Glomerular visceral epithelial cell (primary cell): ENCODE measurements at regions not wholly inside any gene's neighbourhood (a gene's known extent, or its start where the extent isn't known, plus 50 kb on each side); places are given as distances from the start of the nearest gene placed in this dataset.

Experiments
- DNase-seq: peaks from one replicate; pipeline ENCODE4 v3.0.0-alpha.2; 2016; ENCODE audit errors: extremely low spot score

- no peak for DNase-seq
These were observed 372.3 kb downstream of the SV2B start for GRCh38 chr15:91472316-91472756.

GRCh38 chr15:91473894-91474545, 374.0 kb downstream of the SV2B start:
- no peak for DNase-seq

- DNase-seq: no peak
These were observed 376.6 kb upstream of the SLCO3A1 start for GRCh38 chr15:91476861-91477260.

GRCh38 chr15:91478717-91479191, 374.8 kb upstream of the SLCO3A1 start:
- DNase-seq: no peak

- DNase-seq: no peak
These were observed 373.1 kb upstream of the SLCO3A1 start for GRCh38 chr15:91480426-91480825.

GRCh38 chr15:91482799-91483198, 370.7 kb upstream of the SLCO3A1 start:
- DNase-seq: no peak

- DNase-seq: no peak
These were observed 369.4 kb upstream of the SLCO3A1 start for GRCh38 chr15:91484141-91484540.

- no peak for DNase-seq
These were observed 365.1 kb upstream of the SLCO3A1 start for GRCh38 chr15:91488452-91488851.

- DNase-seq: no peak
These were observed 363.3 kb upstream of the SLCO3A1 start for GRCh38 chr15:91490211-91490610.

GRCh38 chr15:91491101-91491950, 362.2 kb upstream of the SLCO3A1 start:
- no peak for DNase-seq

- DNase-seq: no peak
These were observed 356.5 kb upstream of the SLCO3A1 start for GRCh38 chr15:91496754-91497691.

GRCh38 chr15:91498046-91498748, 355.3 kb upstream of the SLCO3A1 start:
- DNase-seq: no peak

GRCh38 chr15:91498749-91499062, 354.8 kb upstream of the SLCO3A1 start:
- no peak for DNase-seq

GRCh38 chr15:91499774-91500383, 353.6 kb upstream of the SLCO3A1 start:
- no peak for DNase-seq

GRCh38 chr15:91508633-91509032, 344.9 kb upstream of the SLCO3A1 start:
- no peak for DNase-seq

- no peak for DNase-seq
These were observed 339.4 kb upstream of the SLCO3A1 start for GRCh38 chr15:91514147-91514546.

GRCh38 chr15:91515188-91515754, 338.2 kb upstream of the SLCO3A1 start:
- DNase-seq: no peak

GRCh38 chr15:91516866-91517265, 336.6 kb upstream of the SLCO3A1 start:
- no peak for DNase-seq

- no peak for DNase-seq
These were observed 335.9 kb upstream of the SLCO3A1 start for GRCh38 chr15:91517491-91518200.

GRCh38 chr15:91520850-91521249, 332.7 kb upstream of the SLCO3A1 start:
- DNase-seq: no peak
